ENCODE measurements at regions not wholly inside any gene's neighbourhood (a gene's known extent, or its start where the extent isn't known, plus 50 kb on each side); places are given as distances from the start of the nearest gene placed in this dataset.

GRCh38 chr10:21293518-21294356 is 231.7 kb downstream of the SKIDA1 start (continued):
- TF ChIP-seq CBX5 (IDR thresholded peaks at IDR 0.05; ENCODE audit: low read depth, low read length) (no peak), CHD7 (IDR thresholded peaks at IDR 0.05; ENCODE audit: insufficient replicate concordance, low read length) (peak; percentile 42), KDM4A (IDR thresholded peaks at IDR 0.05; ENCODE audit: low read depth, low read length, severe bottlenecking) (no peak), E2F6 (IDR thresholded peaks at IDR 0.05) (no peak), KDM5A (IDR thresholded peaks at IDR 0.05; ENCODE audit: low read length) (no peak), CEBPB (IDR thresholded peaks at IDR 0.05; ENCODE audit: low read depth, low read length) (no peak), RNF2 (IDR thresholded peaks at IDR 0.05; ENCODE audit: borderline replicate concordance, low read depth, low read length, missing control alignments, poor library complexity, severe bottlenecking) (no peak)
